ENCODE measurements at regions not wholly inside any gene's neighbourhood (a gene's known extent, or its start where the extent isn't known, plus 50 kb on each side); places are given as distances from the start of the nearest gene placed in this dataset.

GRCh38 chr17:74054249-74054648 is 149.2 kb upstream of the RPL38 start:
- peaks cover 18 to 46% of the 10 kb centered on the region in 2 donors for H3K27me3 Mint-ChIP-seq (ENCODE audit: low read depth in 2 of 2)
- H3K4me1 Mint-ChIP-seq = no peaks in the 10 kb centered on the region
- ATAC-seq = no peak
- DNase-seq = no peak
- Histone ChIP-seq H3K27me3 (ENCODE audit: control insufficient read depth, insufficient read depth, low read length) (no peaks in the 10 kb centered on the region), H3K4me1 (ENCODE audit: control insufficient read depth, insufficient read depth, low read length) (no peaks in the 10 kb centered on the region), H3K9me3 (ENCODE audit: control insufficient read depth, insufficient read depth, low read length) (no peaks in the 10 kb centered on the region), H3K4me3 (ENCODE audit: low read length) (no peak overlapping the region), H3K36me3 (ENCODE audit: control insufficient read depth, insufficient read depth, low read length) (no peaks in the 10 kb centered on the region), H3K27ac (ENCODE audit: low read length) (no peak overlapping the region)
- no peak overlapping the region for H3K27ac Mint-ChIP-seq
- no peaks in the 10 kb centered on the region for H3K36me3 Mint-ChIP-seq
- intact Hi-C loops (cut with micrococcal nuclease) = no loop called here
- H3K4me3 Mint-ChIP-seq = no peak overlapping the region
- TF ChIP-seq, protein P1, sequence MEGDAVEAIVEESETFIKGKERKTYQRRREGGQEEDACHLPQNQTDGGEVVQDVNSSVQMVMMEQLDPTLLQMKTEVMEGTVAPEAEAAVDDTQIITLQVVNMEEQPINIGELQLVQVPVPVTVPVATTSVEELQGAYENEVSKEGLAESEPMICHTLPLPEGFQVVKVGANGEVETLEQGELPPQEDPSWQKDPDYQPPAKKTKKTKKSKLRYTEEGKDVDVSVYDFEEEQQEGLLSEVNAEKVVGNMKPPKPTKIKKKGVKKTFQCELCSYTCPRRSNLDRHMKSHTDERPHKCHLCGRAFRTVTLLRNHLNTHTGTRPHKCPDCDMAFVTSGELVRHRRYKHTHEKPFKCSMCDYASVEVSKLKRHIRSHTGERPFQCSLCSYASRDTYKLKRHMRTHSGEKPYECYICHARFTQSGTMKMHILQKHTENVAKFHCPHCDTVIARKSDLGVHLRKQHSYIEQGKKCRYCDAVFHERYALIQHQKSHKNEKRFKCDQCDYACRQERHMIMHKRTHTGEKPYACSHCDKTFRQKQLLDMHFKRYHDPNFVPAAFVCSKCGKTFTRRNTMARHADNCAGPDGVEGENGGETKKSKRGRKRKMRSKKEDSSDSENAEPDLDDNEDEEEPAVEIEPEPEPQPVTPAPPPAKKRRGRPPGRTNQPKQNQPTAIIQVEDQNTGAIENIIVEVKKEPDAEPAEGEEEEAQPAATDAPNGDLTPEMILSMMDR (IDR thresholded peaks at IDR 0.05) = no peak
- no peaks in the 10 kb centered on the region for H3K9me3 Mint-ChIP-seq
- 76% methylated on average over 4 of the region's 4 CpGs for WGBS (ENCODE audit: insufficient coverage)

DNA sequence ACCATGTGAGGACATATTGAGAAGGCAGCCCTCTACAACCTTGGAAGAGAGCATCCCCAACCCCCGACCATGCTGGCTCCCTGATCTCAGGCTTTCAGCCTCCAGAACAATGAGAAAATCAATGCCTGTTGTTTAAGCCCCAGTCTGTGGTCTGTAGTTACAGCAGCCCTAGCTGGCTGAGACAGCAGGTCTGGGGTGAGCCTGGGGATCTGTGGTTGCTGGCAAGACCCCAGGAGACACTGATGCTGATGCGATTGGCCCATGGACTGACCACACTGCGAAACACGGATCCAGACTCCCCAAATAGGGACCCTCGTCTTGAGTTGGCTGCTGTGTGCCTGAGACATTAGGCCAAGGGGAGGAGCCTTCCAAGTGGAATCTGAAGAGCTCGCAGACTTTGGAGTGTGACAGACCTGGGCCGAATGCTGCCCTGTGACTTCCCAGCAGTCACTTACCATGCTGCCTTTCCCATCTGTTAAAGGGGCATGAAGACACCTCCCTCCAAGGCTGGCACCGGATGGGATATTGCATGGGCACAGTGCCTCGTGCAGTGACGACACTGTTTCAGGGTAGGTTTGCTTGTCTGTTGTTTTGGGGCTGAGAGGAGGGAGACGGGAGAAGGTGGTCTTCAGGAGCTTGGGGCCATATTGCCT is 147.8 kb upstream of the RPL38 start:
- no peak for ATAC-seq
- peaks cover 23 to 45% of the 10 kb centered on the region in 2 donors for H3K27me3 Mint-ChIP-seq (ENCODE audit: low read depth in 2 of 2)

GRCh38 chr17:74059479-74060240 is 143.8 kb upstream of the RPL38 start:
- no peaks in the 10 kb centered on the region for H3K36me3 ChIP-seq (ENCODE audit: control insufficient read depth, insufficient read depth, low read length)
- H3K4me1 ChIP-seq (ENCODE audit: control insufficient read depth, insufficient read depth, low read length) = no peaks in the 10 kb centered on the region
- no peaks in the 10 kb centered on the region for H3K9me3 Mint-ChIP-seq
- H3K4me3 Mint-ChIP-seq = no peak overlapping the region
- DNase-seq (no peak), ATAC-seq (no peak)
- no peaks in the 10 kb centered on the region for H3K9me3 ChIP-seq (ENCODE audit: control insufficient read depth, insufficient read depth, low read length)
- 71% methylated on average over 3 of the region's 4 CpGs for WGBS (ENCODE audit: insufficient coverage)
- H3K27me3 ChIP-seq (ENCODE audit: control insufficient read depth, insufficient read depth, low read length) = no peaks in the 10 kb centered on the region
- H3K27ac ChIP-seq (ENCODE audit: low read length) = no peak overlapping the region
- H3K4me1 Mint-ChIP-seq = no peaks in the 10 kb centered on the region
- intact Hi-C loops (cut with micrococcal nuclease) = no loop called here
- TF ChIP-seq, protein P1 (IDR thresholded peaks at IDR 0.05) = no peak
- no peak overlapping the region for H3K27ac Mint-ChIP-seq
- H3K4me3 ChIP-seq (ENCODE audit: low read length) = no peak overlapping the region
- H3K36me3 Mint-ChIP-seq = no peaks in the 10 kb centered on the region
- peaks cover 20 to 34% of the 10 kb centered on the region in 2 donors for H3K27me3 Mint-ChIP-seq (ENCODE audit: low read depth in 2 of 2)

More for the DNA sequence above, 147.8 kb upstream of the RPL38 start:
- Histone ChIP-seq H3K9me3 (ENCODE audit: control insufficient read depth, insufficient read depth, low read length) (no peaks in the 10 kb centered on the region), H3K27me3 (ENCODE audit: control insufficient read depth, insufficient read depth, low read length) (no peaks in the 10 kb centered on the region), H3K36me3 (ENCODE audit: control insufficient read depth, insufficient read depth, low read length) (no peaks in the 10 kb centered on the region), H3K4me1 (ENCODE audit: control insufficient read depth, insufficient read depth, low read length) (no peaks in the 10 kb centered on the region), H3K4me3 (ENCODE audit: low read length) (no peak overlapping the region), H3K27ac (ENCODE audit: low read length) (no peak overlapping the region)
- TF ChIP-seq, protein P1 (IDR thresholded peaks at IDR 0.05) = no peak
- H3K4me3 Mint-ChIP-seq = no peak overlapping the region
- H3K36me3 Mint-ChIP-seq = no peaks in the 10 kb centered on the region
- whole genome bisulfite sequencing (ENCODE audit: insufficient coverage) = 68% methylated on average over 11 of the region's 11 CpGs
- no peak overlapping the region for H3K27ac Mint-ChIP-seq
- no peak for DNase-seq
- intact Hi-C loops (cut with micrococcal nuclease) = no loop called here
- H3K4me1 Mint-ChIP-seq = no peaks in the 10 kb centered on the region
- H3K9me3 Mint-ChIP-seq = no peaks in the 10 kb centered on the region
